Fibroblast of lung (primary cell): ENCODE measurements at regions not wholly inside any gene's neighbourhood (a gene's known extent, or its start where the extent isn't known, plus 50 kb on each side); places are given as distances from the start of the nearest gene placed in this dataset.

ENCODE experiments used
- CTCF ChIP-seq, 2 donors: IDR thresholded peaks in 1 of 2; conservative IDR thresholded peaks in 1 of 2; 1 replicate in 1 of 2; 2 replicates in 1 of 2; pipeline ENCODE4 v1.5.1; 2011 to 2012; ENCODE audit warnings: low read length in 2 of 2, control low read depth in 1 of 2, inconsistent platforms in 1 of 2, low read depth in 1 of 2, mild to moderate bottlenecking in 1 of 2
- EZH2 ChIP-seq: IDR thresholded peaks from 2 replicates; pipeline ENCODE4 v1.5.1; 2012; ENCODE audit warnings: low read length, control low read depth, mild to moderate bottlenecking; ENCODE audit errors: missing control alignments

GRCh38 chr10:131748191-131748590, 152.6 kb upstream of the PPP2R2D start:
- no peak for TF ChIP-seq CTCF (conservative IDR thresholded peaks at IDR 0.05 in 1 of 2, IDR thresholded peaks at IDR 0.05 in 1 of 2; ENCODE audit: low read depth in 1 of 2, low read length in 2 of 2)
- no peak for TF ChIP-seq EZH2
